SIG-M5 treated with dmso at 0.1 percent for 504 hours (cell line): ENCODE measurements at regions not wholly inside any gene's neighbourhood (a gene's known extent, or its start where the extent isn't known, plus 50 kb on each side); places are given as distances from the start of the nearest gene placed in this dataset.

Experiments
- DNase-seq: peaks from one replicate; lab custom pipeline; 2025; ENCODE audit not compliant: unreplicated experiment; lab: John Stamatoyannopoulos, UW

DNA sequence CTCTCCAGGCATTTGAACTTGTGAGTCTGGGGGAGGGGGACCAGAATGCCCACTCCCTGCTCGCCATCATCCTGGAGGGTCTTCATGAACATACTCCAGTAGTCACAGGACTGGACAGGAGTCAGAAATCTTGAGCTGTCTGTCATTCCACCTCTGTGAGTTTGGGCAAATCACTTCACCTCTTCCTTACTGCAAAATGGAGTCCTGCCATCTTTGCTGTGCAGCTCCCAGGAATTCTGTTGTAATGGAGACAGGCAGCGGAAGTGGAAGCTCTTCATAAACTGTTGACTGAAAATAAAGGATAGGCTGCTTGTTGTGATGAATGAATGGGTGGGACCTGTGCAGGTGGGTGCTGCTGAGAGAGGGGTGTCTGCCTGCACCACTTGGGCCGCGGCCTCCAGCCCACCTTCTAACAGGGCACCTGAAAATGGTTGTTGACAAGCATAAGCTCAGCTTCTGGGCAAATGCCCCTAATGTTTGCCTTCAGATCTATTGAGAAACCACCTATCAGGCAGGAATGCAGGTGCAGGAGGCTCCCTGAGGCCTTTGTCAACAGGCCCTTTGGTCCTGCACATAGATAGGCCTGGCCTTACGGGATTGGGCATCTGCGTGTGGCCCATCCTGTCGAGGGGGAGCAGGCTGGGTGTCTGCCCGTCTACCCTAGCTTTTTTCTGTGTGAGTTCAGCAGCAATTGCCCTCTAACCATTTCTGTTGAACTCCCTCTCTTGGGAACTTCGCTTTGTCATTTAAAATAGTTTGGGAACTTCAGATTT, 321.0 kb downstream of the RPS6KC1 start:
- DNase-seq = no peak

DNA sequence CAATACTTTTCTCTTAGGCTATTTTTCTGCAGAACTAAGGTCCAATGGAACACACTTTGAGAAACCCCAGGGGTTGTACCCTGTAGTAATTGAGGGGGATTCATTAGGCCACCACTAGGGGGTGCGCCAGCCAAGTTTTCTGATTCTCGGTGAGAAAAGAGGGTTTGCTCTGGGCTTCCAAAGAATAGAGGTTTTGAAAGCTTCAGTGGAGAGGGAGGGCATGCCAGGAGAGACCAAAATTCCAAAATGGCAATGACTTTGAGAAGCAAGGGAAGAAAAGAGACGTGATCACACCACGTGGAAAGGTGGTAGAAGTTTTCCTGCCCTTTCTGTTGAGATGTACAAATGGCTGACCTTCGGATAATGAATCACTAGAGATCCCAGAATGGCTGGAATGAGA, 323.3 kb downstream of the RPS6KC1 start:
- peak; percentile 55 for DNase-seq

DNA sequence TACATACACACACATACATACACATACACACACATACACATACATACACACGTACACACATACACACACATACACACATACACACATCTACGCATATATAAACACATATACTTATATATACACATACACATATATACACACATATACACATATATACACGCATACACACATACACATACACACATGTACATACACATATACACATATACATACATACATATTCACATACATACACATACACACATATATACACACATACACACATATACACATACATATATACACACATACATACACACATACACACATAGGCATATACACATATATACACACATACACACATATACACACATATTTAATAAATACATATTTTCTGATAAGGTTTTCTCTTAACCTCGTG, 324.0 kb downstream of the RPS6KC1 start:
- DNase-seq = no peak

DNA sequence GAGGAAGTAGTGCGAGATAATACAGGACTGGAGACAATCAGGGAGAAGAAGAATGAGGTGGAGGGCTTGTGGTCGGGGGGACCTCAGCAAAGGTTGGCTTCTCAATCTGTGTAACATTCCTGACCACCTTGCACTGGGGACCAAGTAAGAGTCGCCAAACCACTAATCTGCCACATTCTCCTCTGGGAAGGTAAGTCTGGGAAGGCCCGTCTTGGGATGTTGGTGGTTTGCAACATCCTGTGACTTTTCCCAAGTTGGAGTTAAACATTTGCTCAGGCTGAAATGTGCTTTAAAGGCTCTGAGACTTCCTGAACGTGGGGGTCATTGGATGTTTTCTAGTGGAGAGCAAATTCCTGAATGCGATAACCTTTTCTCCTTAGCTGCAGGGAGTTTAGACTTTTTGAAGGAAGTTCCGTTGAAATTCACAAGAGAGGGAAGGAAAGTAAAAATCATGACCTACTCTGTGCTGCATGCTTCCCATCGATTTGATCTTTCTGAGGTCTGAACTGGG, 325.9 kb downstream of the RPS6KC1 start:
- no peak for DNase-seq

DNA sequence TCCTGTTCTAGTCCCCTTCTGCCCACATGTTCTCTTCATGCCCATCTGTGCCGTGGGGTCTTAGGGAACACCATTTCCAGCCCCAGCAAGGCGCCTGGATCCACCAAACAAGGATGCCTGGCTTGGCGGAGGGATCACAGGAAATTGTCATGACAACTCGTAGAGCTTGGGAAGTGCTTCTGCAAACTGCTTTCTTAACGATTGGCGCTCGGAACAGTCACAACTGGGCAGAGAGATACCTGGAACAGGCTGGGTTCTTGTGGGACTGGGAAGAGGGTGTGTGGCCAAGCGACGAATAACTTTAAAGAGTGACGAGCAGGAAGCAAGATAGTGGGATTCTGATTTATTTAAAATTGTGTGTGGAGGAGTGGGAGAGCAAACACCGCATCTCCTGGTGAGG, 329.8 kb downstream of the RPS6KC1 start:
- no peak for DNase-seq

DNA sequence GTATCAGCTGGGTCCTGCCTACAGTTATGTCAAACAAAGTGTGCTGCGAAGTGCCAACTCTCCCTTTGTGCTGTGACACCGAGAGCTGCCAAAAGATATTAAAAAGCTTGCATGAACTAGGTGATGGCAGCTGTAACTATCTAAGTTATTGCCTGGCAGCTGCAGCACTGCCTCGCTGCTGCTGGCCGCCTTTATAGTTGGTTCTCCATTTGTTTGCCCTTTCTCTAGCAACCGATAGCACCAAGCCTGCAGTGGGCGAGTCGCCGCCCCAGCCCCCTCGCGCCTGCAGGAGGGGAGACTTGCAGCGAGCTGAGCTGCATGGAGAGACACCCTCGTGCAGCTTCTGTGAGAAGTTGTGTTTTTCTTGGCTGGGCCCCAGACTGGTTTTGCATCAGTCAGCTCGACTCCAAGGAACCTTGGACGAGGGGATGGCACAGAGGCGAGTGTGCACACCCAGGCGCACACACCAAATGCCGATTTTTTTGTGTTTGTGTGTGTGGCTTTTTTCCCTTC, 330.6 kb downstream of the RPS6KC1 start:
- DNase-seq = no peak

DNA sequence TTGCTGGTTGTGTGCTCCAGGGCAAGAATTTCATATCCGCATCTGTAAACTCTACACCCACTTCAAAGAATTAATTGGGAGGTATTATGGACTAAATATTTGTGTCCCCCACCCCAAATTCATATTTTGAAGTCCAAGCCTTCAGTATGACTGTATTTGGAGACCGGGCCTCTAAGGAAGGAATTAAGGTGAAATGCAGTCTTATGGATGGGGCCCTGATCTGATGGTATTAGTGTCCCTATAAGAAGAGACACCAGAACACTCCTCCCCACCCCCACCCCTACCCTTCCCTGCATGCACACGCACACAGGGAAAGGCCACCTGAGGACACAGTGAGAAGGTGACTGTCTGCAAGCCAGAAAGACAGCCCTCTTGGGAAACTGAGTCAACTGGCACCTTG, 332.4 kb downstream of the RPS6KC1 start:
- no peak for DNase-seq

DNA sequence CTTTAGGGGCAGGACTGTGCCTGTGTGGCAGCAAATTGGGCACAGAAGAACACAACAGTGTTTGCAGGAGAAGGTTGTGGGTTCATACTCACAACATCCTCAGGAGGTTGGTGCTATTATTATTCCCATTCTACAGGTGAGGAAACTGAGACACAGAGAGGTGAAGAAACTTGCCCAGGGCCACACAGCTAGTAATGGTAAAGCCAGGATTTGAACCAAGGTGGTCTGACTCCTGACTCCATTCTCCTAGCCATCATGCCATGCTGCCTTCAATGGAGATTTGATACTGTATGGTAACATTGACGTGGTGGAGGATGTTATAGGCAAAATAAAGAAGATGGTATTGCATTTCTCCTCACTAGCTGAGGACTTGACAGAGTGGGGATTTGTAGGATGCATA, 334.2 kb downstream of the RPS6KC1 start:
- DNase-seq = no peak

DNA sequence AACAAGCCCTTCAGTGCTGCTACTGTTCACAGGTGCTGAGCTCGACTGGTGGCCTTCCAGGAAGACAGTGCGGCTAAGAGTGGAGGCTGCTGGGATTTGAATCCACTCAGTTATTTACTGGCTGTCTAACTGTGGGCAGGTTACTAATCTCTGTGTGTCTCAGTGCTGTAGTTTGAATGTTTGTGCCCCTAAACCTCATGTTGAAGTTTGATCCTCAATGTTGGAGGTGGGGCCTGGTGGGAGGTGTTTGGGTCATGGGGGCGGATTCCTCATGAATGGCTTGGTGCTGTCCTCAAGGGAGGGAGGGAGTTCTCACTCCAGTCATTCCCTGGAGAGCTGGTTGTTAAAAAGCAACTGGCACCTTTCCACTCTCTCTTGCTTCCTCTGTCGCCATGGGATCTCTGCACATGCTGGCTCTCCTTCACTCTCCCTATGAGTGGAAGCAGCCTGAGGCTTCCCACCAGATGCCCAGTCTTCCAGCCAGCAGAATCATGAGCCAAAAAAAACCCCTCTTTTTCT, 334.8 kb downstream of the RPS6KC1 start:
- DNase-seq = no peak

DNA sequence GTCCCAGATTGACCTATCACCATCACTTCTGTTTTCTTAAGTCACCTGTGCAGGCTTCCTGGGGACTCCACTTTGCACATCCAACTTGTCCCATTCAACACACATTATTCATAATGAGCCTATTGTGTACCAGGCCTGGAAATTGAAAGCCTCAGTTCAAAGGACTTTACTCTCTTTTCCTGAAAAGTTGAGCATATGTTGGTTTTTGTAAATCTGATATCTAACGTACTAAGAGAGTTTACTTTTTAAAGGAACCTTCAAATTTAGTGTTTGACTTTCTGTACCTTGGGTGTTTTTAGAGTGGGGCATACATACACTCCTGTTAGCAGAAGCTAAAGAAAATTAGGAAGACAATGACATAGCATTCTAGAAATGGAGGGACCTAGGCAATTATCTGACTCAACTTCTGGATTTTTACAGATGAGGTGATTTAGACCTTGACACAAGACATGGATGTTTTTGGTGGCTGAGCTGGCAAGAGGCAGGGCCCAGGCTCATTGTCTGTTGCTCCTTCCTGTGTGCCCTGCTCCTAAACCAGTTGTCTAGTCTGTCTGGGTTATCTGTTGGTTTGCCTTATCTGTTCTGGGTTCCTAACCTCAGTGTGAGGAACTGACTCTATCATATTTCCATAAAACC, 336.5 kb downstream of the RPS6KC1 start:
- no peak for DNase-seq

DNA sequence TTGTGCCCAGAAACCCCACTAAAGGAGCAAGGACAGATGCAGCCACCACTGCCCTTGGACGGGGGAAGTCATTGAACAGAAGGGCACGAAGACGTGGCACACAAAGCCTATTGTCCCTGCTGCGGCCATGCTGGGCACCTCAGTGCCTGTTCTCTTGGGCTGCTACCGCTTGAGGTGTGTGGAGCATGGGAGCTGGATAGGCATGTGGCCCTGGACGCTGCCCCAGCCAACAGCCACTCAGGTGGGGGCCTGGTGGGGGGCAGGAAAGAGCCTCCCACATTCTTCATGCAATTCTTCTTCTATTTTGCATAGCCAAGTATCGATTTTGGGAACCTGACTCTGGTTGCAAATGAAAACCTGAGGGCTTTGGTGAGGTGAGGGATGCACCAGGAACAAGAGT, 337.2 kb downstream of the RPS6KC1 start:
- no peak for DNase-seq

DNA sequence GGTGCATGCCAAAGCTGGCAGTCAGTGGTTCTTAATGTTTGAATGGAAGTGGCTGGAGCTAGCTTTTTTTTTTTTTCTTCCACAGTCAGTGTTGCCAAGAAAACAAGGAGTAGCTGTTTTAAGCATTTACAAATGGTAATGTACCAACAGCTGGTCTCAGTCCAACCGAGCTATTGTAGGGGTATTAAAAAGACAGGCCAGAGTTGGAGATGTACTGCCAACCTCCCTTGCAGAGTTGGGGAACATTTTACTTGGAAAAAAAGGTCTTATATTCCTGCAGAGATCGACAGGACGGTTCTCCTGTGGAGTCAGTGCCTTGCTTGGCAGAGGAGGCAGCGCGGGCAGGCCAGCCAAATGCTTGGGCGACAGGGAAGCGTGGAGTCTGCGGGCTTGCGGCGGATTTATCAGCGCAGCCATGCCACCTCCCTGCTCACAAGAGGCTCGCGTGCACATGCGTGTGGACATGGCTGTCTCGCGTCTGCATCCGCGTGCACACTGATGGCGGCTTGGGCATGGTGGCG, 338.1 kb downstream of the RPS6KC1 start:
- no peak for DNase-seq

DNA sequence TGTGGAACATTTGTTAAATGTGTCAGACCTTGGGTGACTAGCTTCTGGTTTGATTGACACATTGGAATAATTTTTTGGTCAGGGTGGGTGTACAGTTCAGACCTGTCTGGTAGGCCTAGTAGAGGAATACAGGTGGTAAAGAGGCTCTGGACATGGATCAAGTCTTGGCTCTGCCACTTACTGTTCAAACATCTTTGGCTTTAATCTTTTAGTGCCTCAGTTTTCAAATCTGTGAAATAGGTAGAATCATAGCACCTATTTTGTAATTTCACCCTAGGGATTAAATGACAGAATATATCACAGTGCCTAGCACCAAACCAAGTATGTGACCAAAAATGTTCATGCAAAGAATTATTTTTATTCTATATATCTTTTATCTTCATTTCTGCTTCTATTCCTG, 340.4 kb downstream of the RPS6KC1 start:
- DNase-seq = no peak

DNA sequence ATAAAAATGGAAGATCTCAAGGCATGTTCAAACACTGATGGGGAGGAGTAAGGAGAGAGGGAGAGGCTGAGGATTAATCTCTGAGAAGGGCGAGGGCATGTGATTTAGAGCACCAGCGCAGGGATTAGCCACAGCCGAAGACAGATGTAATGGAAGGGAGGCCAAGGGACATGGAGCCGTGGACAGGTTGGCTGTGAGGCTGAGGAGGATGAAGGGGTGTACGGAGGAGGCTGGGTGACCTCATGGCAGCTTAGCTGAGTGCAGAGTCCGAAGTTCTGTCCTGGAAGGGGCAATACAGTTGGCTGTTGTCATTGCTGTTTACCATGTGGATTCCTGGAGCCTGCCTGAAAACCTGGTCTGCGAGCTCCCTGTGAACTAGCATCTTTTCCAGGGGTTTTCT, 342.8 kb downstream of the RPS6KC1 start:
- no peak for DNase-seq

DNA sequence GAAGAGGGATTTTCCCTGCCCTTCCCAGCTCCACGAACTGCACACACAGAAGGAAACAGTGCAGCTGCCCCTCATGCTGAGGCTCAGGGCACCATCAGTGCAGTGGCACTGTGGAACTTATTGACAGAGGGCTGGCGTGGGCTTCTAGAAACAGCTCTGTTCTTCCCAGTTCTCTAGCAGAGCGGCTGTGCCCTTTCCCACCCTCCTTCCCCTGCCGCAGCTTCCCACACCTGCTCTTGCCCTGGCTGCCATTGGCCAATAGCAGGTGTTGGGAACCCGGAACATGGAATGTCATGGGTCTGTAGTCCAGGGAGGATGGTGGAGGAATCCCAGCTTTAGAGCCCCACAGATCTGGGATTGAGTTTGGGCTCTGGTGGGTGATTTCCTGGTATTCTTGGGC, 343.8 kb downstream of the RPS6KC1 start:
- DNase-seq = no peak

DNA sequence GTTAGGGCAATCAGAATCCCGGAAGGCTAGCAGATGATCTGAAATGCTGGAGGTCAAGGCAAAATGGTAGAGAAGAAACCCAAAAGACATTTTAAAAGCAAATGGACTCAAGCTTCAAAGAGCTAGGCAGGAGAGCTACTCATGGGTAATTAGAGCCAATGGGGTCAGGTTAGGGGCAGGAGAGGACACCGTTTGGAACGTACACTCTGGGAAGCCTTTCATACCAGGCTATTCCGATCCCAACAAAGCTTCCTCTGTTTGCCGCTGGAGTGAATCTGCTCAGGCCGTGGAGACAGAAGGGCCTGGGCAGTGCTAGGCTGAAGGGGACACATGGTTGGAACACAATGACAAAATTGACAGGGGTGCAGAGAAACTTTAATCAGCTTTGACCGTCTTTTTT, 346.6 kb downstream of the RPS6KC1 start:
- DNase-seq = no peak

DNA sequence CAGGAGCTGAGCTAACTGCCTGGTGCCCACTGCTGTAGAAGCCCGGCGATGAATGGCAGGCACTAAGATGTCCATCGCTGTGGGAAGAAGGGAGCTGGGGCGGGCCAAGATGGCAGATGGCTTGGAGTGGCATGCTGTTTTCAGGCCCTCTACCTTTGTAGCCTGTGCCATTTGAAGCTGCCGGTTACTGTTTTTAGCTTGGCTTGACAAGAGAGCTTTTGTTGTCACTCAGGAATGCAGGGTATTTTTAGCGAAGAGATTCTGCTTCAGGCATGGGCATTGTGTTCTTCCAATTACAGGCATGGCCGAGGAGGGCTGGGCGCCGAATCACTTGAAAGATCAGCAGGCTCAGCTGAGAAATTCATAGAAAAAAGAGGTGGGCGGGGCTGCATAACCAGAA, 348.7 kb downstream of the RPS6KC1 start:
- DNase-seq = no peak

DNA sequence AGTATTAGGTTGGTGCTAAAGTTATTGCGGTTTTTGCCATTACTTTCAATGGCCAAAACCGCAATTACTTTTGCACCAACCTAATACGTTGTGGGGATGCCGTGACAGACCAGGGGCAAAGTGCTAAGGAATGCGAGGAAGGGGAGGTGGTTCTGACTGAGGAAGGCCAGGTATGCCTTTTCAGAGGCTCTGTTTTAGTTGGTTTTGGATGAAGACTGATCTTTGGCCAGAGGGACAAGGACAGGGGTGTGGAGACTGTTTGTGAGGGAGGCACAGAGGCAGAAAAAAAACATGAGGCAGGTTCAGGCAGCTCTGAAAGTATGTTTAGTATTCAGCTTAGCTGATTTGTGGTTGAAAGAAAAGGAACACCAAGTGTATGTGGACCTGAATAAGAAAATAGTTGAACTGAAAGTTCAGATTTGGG, 358.2 kb downstream of the RPS6KC1 start:
- DNase-seq = no peak

DNA sequence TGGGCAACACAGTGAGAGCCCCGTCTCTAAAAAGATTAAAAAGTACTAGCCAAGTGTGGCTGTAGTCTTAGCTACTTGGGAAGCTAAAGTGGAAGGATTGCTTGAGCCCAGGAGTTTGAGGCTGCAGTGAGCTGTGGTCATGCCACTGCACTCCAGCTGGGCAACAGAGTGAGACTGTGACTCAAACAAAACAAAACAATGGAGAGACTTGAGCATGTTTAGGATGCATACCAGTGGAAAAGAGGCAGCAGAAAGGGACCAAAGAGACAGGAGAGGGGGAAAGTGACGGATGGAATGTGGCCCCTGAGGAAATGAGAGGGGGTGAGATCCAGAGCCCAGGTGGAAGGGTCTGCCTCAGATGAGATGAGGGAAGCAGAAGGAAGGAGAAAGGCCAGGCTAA, 358.9 kb downstream of the RPS6KC1 start:
- DNase-seq = no peak

DNA sequence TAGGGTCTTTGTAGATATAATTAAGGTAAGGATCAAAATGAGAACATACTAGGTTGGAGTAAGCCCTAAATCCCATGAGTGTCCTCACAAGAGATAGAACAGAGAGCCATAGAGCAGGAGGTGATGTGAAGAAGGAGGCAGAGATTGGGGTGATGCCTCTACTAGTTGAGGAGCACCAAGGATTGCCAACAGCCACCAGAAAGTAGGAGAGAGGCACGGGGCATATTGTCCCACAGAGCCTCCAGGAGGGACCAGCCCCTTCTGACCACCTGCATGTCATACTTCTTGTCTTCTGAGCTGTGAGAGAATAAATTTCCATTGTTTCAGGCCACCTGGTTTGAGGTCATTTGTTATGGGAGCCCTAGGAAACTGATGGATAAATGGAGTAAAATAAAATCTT, 363.3 kb downstream of the RPS6KC1 start:
- DNase-seq = no peak

DNA sequence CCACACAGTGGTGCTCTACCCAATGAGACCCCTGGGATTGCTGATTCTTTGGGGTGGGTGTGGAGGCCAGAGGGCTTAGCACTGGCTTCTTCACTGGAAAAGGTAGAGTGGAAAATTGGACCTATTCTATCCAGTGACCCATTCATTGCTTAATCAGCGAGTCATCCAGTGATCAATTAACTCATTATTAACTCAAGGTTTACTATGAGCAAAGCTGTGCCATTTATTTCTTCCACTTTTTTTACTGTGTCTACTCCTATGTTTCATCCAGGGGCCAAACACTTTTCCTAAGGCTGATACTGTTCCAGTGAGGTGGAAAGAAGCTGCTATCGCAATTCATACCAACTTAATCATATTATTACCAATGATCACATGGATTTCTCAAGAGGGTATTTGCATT, 363.9 kb downstream of the RPS6KC1 start:
- no peak for DNase-seq
